ENCODE measurements at regions not wholly inside any gene's neighbourhood (a gene's known extent, or its start where the extent isn't known, plus 50 kb on each side); places are given as distances from the start of the nearest gene placed in this dataset.

- no peak for DNase-seq
- Histone ChIP-seq H3K9ac (ENCODE audit: extremely low read depth, insufficient read length, low read length) (no peak overlapping the region), H2AFZ (ENCODE audit: low read length) (no peak overlapping the region), H4K8ac (replicated peaks; ENCODE audit: insufficient read length, low read depth, low read length) (no peak overlapping the region), H3K23me2 (ENCODE audit: insufficient read length, low read depth, low read length, poor library complexity, severe bottlenecking) (no peaks in the 10 kb centered on the region), H2BK120ac (ENCODE audit: low read depth, low read length, poor library complexity, severe bottlenecking) (no peak overlapping the region), H3K27me3 (ENCODE audit: insufficient read depth, low read length) (no peaks in the 10 kb centered on the region), H2BK20ac (ENCODE audit: low read depth, low read length, poor library complexity, severe bottlenecking) (no peak overlapping the region), H3K18ac (ENCODE audit: insufficient read length, low read depth, low read length) (no peak overlapping the region), H3K4ac (ENCODE audit: low read depth, low read length) (no peak overlapping the region), H4K20me1 (ENCODE audit: control insufficient read depth, insufficient read depth, insufficient read length) (no peaks in the 10 kb centered on the region), H3K23ac (ENCODE audit: insufficient read length, low read depth, low read length) (no peak overlapping the region), H3K4me1 (ENCODE audit: insufficient read depth, low read length) (no peaks in the 10 kb centered on the region), H2BK12ac (ENCODE audit: insufficient read length, low read depth, low read length) (no peak overlapping the region), H3K56ac (ENCODE audit: insufficient read length, low read depth, low read length) (no peak overlapping the region), H3K4me2 (ENCODE audit: insufficient read depth, insufficient read length, low read length) (no peak overlapping the region), H2BK5ac (ENCODE audit: insufficient read length, low read length) (no peak overlapping the region), H3T11ph (ENCODE audit: low read length) (no peak overlapping the region), H3K9me3 (ENCODE audit: control insufficient read depth, low read depth, low read length) (no peaks in the 10 kb centered on the region), H3K27ac (ENCODE audit: insufficient read length, low read depth, low read length) (no peak overlapping the region), H2BK15ac (ENCODE audit: low read depth, low read length) (no peak overlapping the region), H4K91ac (ENCODE audit: insufficient read length, low read depth, low read length) (no peak overlapping the region), H3K79me1 (ENCODE audit: insufficient read depth, low read depth, low read length, poor library complexity, severe bottlenecking) (no peaks in the 10 kb centered on the region), H3K79me2 (ENCODE audit: insufficient read depth, low read length) (no peaks in the 10 kb centered on the region), H2AK5ac (ENCODE audit: insufficient read length, low read length) (no peak overlapping the region), H4K5ac (ENCODE audit: insufficient read length, low read depth, low read length) (no peak overlapping the region), H3K14ac (ENCODE audit: insufficient read depth, low read length) (no peak overlapping the region)
- no peak overlapping the region for H3K27ac Mint-ChIP-seq
- peaks cover 0 to 6% of the 10 kb centered on the region in 2 experiments; a peak in 1 of 5 replicates for H3K9me3 Mint-ChIP-seq
- TF ChIP-seq, protein P1, sequence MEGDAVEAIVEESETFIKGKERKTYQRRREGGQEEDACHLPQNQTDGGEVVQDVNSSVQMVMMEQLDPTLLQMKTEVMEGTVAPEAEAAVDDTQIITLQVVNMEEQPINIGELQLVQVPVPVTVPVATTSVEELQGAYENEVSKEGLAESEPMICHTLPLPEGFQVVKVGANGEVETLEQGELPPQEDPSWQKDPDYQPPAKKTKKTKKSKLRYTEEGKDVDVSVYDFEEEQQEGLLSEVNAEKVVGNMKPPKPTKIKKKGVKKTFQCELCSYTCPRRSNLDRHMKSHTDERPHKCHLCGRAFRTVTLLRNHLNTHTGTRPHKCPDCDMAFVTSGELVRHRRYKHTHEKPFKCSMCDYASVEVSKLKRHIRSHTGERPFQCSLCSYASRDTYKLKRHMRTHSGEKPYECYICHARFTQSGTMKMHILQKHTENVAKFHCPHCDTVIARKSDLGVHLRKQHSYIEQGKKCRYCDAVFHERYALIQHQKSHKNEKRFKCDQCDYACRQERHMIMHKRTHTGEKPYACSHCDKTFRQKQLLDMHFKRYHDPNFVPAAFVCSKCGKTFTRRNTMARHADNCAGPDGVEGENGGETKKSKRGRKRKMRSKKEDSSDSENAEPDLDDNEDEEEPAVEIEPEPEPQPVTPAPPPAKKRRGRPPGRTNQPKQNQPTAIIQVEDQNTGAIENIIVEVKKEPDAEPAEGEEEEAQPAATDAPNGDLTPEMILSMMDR (conservative IDR thresholded peaks at IDR 0.05), result no peak
- peaks cover 0 to 6% (median 0%) of the 10 kb centered on the region in 3 experiments; a peak in 1 of 7 replicates for H3K36me3 Mint-ChIP-seq (ENCODE audit: insufficient read depth in 1 of 3, low read depth in 3 of 3)
- WGBS (ENCODE audit: extremely low coverage, insufficient read length, low lambda C conversion rate), result no CpG with 5 or more reads among the region's 3 CpGs
- no peak overlapping the region for H3K4me3 Mint-ChIP-seq
- no peaks in the 10 kb centered on the region for H3K4me1 Mint-ChIP-seq
- no peaks in the 10 kb centered on the region; the same call in 1 of the 2 replicates for H3K27me3 Mint-ChIP-seq (ENCODE audit: low read depth)
Measured at GRCh38 chr1:90413519-90413918, 303.6 kb downstream of the BARHL2 start.
